Astrocyte (in vitro differentiated cells and primary cell): ENCODE measurements at regions not wholly inside any gene's neighbourhood (a gene's known extent, or its start where the extent isn't known, plus 50 kb on each side); places are given as distances from the start of the nearest gene placed in this dataset.

Experiments used
- CTCF ChIP-seq: IDR thresholded peaks from 2 replicates; pipeline ENCODE4 v1.5.1; 2011; ENCODE audit warnings: low read depth, mild to moderate bottlenecking, inconsistent platforms, low read length, moderate library complexity; ENCODE audit not compliant: insufficient read depth
- EZH2 ChIP-seq: IDR thresholded peaks from 2 replicates; pipeline ENCODE4 v1.6.1; 2012; ENCODE audit warnings: mild to moderate bottlenecking, low read length, inconsistent platforms; ENCODE audit not compliant: insufficient read depth

- TF ChIP-seq CTCF, result no peak
- no peak for TF ChIP-seq EZH2
These were observed 223.7 kb upstream of the CD96 start for GRCh38 chr3:111318289-111318688.
